ENCODE measurements at regions not wholly inside any gene's neighbourhood (a gene's known extent, or its start where the extent isn't known, plus 50 kb on each side); places are given as distances from the start of the nearest gene placed in this dataset.

GRCh38 chr20:41726727-41727126 is 108.5 kb upstream of the CHD6 start:
- no peaks in the 10 kb centered on the region for H3K27me3 ChIP-seq (replicated peaks; ENCODE audit: control insufficient read depth, insufficient read depth, low read length)
- Mint-ChIP-seq H3K4me1 (ENCODE audit: low read depth, unreplicated experiment) (peaks cover 5% of the 10 kb centered on the region), H3K27ac (ENCODE audit: unreplicated experiment) (no peak overlapping the region), H3K27me3 (ENCODE audit: insufficient read depth, unreplicated experiment) (peaks cover 11% of the 10 kb centered on the region), H3K36me3 (ENCODE audit: insufficient read depth, unreplicated experiment) (peaks cover 7% of the 10 kb centered on the region), H3K4me3 (ENCODE audit: unreplicated experiment) (no peak overlapping the region), H3K9me3 (ENCODE audit: unreplicated experiment) (peaks cover 16% of the 10 kb centered on the region)
- BruUV-seq (replicated peaks) = no TSS peak
- H3K36me3 ChIP-seq (ENCODE audit: control insufficient read depth, insufficient read depth, low read length) = no peaks in the 10 kb centered on the region
- peaks cover 6% of the 10 kb centered on the region; the same call in 1 of the 2 replicates for H3K4me1 ChIP-seq
- ChIA-PET CTCF (interaction anchor here (0.7 to 1.7 kb wide), 3 partner anchors 8 to 12 kb away, joined by 3 to 6 read pairs (median 4); no protein-coding TSS in a partner anchor), POLR2A (no interaction called here)
- no peak for DNase-seq
- 0 out of 2 replicates have a peak, but pooled peaks cover 4% of the 10 kb centered on the region for H3K9me3 ChIP-seq
- intact Hi-C loops (cut with micrococcal nuclease; ENCODE audit: unreplicated experiment) = no loop called here
- H3K4me3 ChIP-seq (ENCODE audit: low read depth, low read length) = no peak overlapping the region
- TF ChIP-seq CTCF (IDR thresholded peaks at IDR 0.05; ENCODE audit: insufficient read depth in 1 of 2, low read depth in 1 of 2, low read length in 1 of 2, severe bottlenecking in 1 of 2, unreplicated experiment in 1 of 2) = no peak

GRCh38 chr20:41719151-41719550 is 101.0 kb upstream of the CHD6 start:
- no peak for DNase-seq
- no peaks in the 10 kb centered on the region for H3K36me3 Mint-ChIP-seq (ENCODE audit: insufficient read depth, unreplicated experiment)
- no peak overlapping the region for H3K4me3 Mint-ChIP-seq (ENCODE audit: unreplicated experiment)
- H3K27me3 Mint-ChIP-seq (ENCODE audit: insufficient read depth, unreplicated experiment) = peaks cover 11% of the 10 kb centered on the region
- intact Hi-C loops (cut with micrococcal nuclease; ENCODE audit: unreplicated experiment) = no loop called here
- TF ChIP-seq CTCF (IDR thresholded peaks at IDR 0.05; ENCODE audit: insufficient read depth in 1 of 2, low read depth in 1 of 2, low read length in 1 of 2, severe bottlenecking in 1 of 2, unreplicated experiment in 1 of 2) = no peak
- Histone ChIP-seq H3K4me1 (peaks cover 6% of the 10 kb centered on the region; the same call in 1 of the 2 replicates), H3K36me3 (ENCODE audit: control insufficient read depth, insufficient read depth, low read length) (no peaks in the 10 kb centered on the region), H3K9me3 (no peaks in the 10 kb centered on the region), H3K27me3 (replicated peaks; ENCODE audit: control insufficient read depth, insufficient read depth, low read length) (no peaks in the 10 kb centered on the region), H3K4me3 (ENCODE audit: low read depth, low read length) (no peak overlapping the region)
- H3K27ac Mint-ChIP-seq (ENCODE audit: unreplicated experiment) = no peak overlapping the region
- ChIA-PET POLR2A (no interaction called here), CTCF (no interaction called here)
- H3K4me1 Mint-ChIP-seq (ENCODE audit: low read depth, unreplicated experiment) = peaks cover 5% of the 10 kb centered on the region
- H3K9me3 Mint-ChIP-seq (ENCODE audit: unreplicated experiment) = no peaks in the 10 kb centered on the region
- no TSS peak for BruUV-seq (replicated peaks)

GRCh38 chr20:41717483-41717882 is 99.3 kb upstream of the CHD6 start:
- ChIA-PET POLR2A (no interaction called here), CTCF (no interaction called here)
- H3K4me1 Mint-ChIP-seq (ENCODE audit: low read depth, unreplicated experiment) = peaks cover 5% of the 10 kb centered on the region
- TF ChIP-seq CTCF (IDR thresholded peaks at IDR 0.05; ENCODE audit: insufficient read depth in 1 of 2, low read depth in 1 of 2, low read length in 1 of 2, severe bottlenecking in 1 of 2, unreplicated experiment in 1 of 2) = no peak
- no peak overlapping the region for H3K27ac Mint-ChIP-seq (ENCODE audit: unreplicated experiment)
- no peaks in the 10 kb centered on the region for H3K36me3 ChIP-seq (ENCODE audit: control insufficient read depth, insufficient read depth, low read length)
- no peaks in the 10 kb centered on the region for H3K36me3 Mint-ChIP-seq (ENCODE audit: insufficient read depth, unreplicated experiment)
- H3K4me3 ChIP-seq (ENCODE audit: low read depth, low read length) = no peak overlapping the region
- DNase-seq = no peak
- no peaks in the 10 kb centered on the region for H3K9me3 Mint-ChIP-seq (ENCODE audit: unreplicated experiment)
- H3K27me3 Mint-ChIP-seq (ENCODE audit: insufficient read depth, unreplicated experiment) = peaks cover 19% of the 10 kb centered on the region
- intact Hi-C loops (cut with micrococcal nuclease; ENCODE audit: unreplicated experiment) = no loop called here
- H3K4me3 Mint-ChIP-seq (ENCODE audit: unreplicated experiment) = no peak overlapping the region
- no peaks in the 10 kb centered on the region for H3K27me3 ChIP-seq (replicated peaks; ENCODE audit: control insufficient read depth, insufficient read depth, low read length)
- no peaks in the 10 kb centered on the region for H3K9me3 ChIP-seq
- peaks cover 6% of the 10 kb centered on the region; the same call in 1 of the 2 replicates for H3K4me1 ChIP-seq
- BruUV-seq (replicated peaks) = no TSS peak

All from Caco-2 (cell line).